Glutamatergic neuron (in vitro differentiated cells): ENCODE measurements at regions not wholly inside any gene's neighbourhood (a gene's known extent, or its start where the extent isn't known, plus 50 kb on each side); places are given as distances from the start of the nearest gene placed in this dataset.

Experiments used
- DNase-seq: peaks from one replicate; pipeline ENCODE4 v3.0.0; 2022
- H3K27ac Mint-ChIP-seq: one replicate; pipeline ENCODE4 v1.8.0; 2020; ENCODE audit warnings: mild to moderate bottlenecking, mixed read lengths, inconsistent platforms; ENCODE audit not compliant: unreplicated experiment
- H3K27me3 Mint-ChIP-seq: one replicate; pipeline ENCODE4 v1.8.0; 2020; ENCODE audit warnings: mild to moderate bottlenecking, moderate library complexity, mixed read lengths, inconsistent platforms; ENCODE audit not compliant: unreplicated experiment
- H3K36me3 Mint-ChIP-seq: one replicate; pipeline ENCODE4 v1.8.0; 2020; ENCODE audit warnings: mild to moderate bottlenecking, mixed read lengths, inconsistent platforms; ENCODE audit not compliant: unreplicated experiment
- H3K4me1 Mint-ChIP-seq: one replicate; pipeline ENCODE4 v1.8.0; 2020; ENCODE audit warnings: mild to moderate bottlenecking, low read depth, mixed read lengths, inconsistent platforms; ENCODE audit not compliant: unreplicated experiment
- H3K4me3 Mint-ChIP-seq: one replicate; pipeline ENCODE4 v1.8.0; 2020; ENCODE audit warnings: mild to moderate bottlenecking, mixed read lengths, inconsistent platforms; ENCODE audit not compliant: unreplicated experiment
- H3K9me3 Mint-ChIP-seq: one replicate; pipeline ENCODE4 v1.8.0; 2020; ENCODE audit warnings: mild to moderate bottlenecking, moderate library complexity, mixed read lengths, inconsistent platforms; ENCODE audit not compliant: unreplicated experiment
- CTCF ChIP-seq: fragments of 200-600 bp; sonication (generic); IDR thresholded peaks from one replicate; pipeline ENCODE4 v1.5.0; 2021; ENCODE audit not compliant: partially characterized antibody, unreplicated experiment

DNA sequence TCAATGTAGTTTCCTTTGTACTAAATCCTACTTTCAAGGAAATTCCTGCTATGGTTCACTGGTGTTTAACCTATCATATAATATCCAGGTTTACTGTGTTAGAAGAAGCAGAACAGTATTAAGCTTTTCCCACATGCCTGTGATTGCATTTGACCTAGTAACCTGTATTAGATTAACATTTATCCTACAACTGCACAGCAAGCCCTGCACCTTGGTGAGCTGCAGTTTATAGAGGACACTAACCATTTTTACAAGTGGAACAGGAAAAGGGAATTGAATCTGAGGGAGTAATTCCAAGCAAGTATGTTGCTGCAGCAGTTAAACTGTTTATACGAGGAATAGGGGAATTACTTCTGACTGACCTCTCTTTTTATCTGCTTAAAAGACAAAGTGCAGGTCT is 328.6 kb downstream of the ETAA1 start:
- peaks cover 5% of the 10 kb centered on the region for H3K36me3 Mint-ChIP-seq
- no peak for DNase-seq
- H3K27me3 Mint-ChIP-seq: no peaks in the 10 kb centered on the region
- no peaks in the 10 kb centered on the region for H3K9me3 Mint-ChIP-seq
- no peak overlapping the region for H3K4me3 Mint-ChIP-seq
- no peaks in the 10 kb centered on the region for H3K4me1 Mint-ChIP-seq
- H3K27ac Mint-ChIP-seq: no peak overlapping the region
- no peak for TF ChIP-seq CTCF

GRCh38 chr2:67726416-67726815 is 329.3 kb downstream of the ETAA1 start:
- H3K9me3 Mint-ChIP-seq: no peaks in the 10 kb centered on the region
- peaks cover under 1% of the 10 kb centered on the region for H3K36me3 Mint-ChIP-seq
- no peak for TF ChIP-seq CTCF
- H3K4me3 Mint-ChIP-seq: no peak overlapping the region
- no peak for DNase-seq
- H3K27me3 Mint-ChIP-seq: no peaks in the 10 kb centered on the region
- H3K27ac Mint-ChIP-seq: no peak overlapping the region
- H3K4me1 Mint-ChIP-seq: no peaks in the 10 kb centered on the region

- no peaks in the 10 kb centered on the region for H3K27me3 Mint-ChIP-seq
- H3K36me3 Mint-ChIP-seq: no peaks in the 10 kb centered on the region
These were observed 330.0 kb downstream of the ETAA1 start for GRCh38 chr2:67727131-67727530.

GRCh38 chr2:67727623-67728022 is 330.5 kb downstream of the ETAA1 start:
- DNase-seq: no peak
- H3K4me3 Mint-ChIP-seq: no peak overlapping the region
- H3K36me3 Mint-ChIP-seq: no peaks in the 10 kb centered on the region
- H3K27ac Mint-ChIP-seq: no peak overlapping the region
- no peaks in the 10 kb centered on the region for H3K4me1 Mint-ChIP-seq
- no peaks in the 10 kb centered on the region for H3K9me3 Mint-ChIP-seq
- no peaks in the 10 kb centered on the region for H3K27me3 Mint-ChIP-seq
- no peak for TF ChIP-seq CTCF

More at GRCh38 chr2:67727131-67727530, 330.0 kb downstream of the ETAA1 start:
- no peak for DNase-seq
- TF ChIP-seq CTCF: no peak
- Mint-ChIP-seq H3K27ac (no peak overlapping the region), H3K4me1 (no peaks in the 10 kb centered on the region), H3K9me3 (no peaks in the 10 kb centered on the region), H3K4me3 (no peak overlapping the region)

GRCh38 chr2:67729474-67729873 is 332.3 kb downstream of the ETAA1 start:
- no peaks in the 10 kb centered on the region for H3K9me3 Mint-ChIP-seq
- H3K4me3 Mint-ChIP-seq: no peak overlapping the region
- H3K36me3 Mint-ChIP-seq: no peaks in the 10 kb centered on the region
- no peak for TF ChIP-seq CTCF
- no peaks in the 10 kb centered on the region for H3K4me1 Mint-ChIP-seq
- no peak for DNase-seq
- no peak overlapping the region for H3K27ac Mint-ChIP-seq
- H3K27me3 Mint-ChIP-seq: no peaks in the 10 kb centered on the region
